Right atrium auricular region (tissue), 2 donors: ENCODE measurements at regions not wholly inside any gene's neighbourhood (a gene's known extent, or its start where the extent isn't known, plus 50 kb on each side); places are given as distances from the start of the nearest gene placed in this dataset.

Source experiments
- DNase-seq: peaks from one replicate; pipeline ENCODE4 v3.0.0-alpha.2; 2019; ENCODE audit warnings: low spot score
- H3K27ac ChIP-seq, 2 donors: fragments of 200-600 bp; sonication (generic); 1 replicate in 1 of 2; 2 replicates in 1 of 2; pipeline ENCODE4 v1.5.1; 2016 to 2019
- H3K27me3 ChIP-seq, 2 donors: fragments of 200-600 bp; sonication (generic); one replicate each; pipeline versions ENCODE4 v1.5.1 to v1.6.0; 2017 to 2019
- H3K36me3 ChIP-seq: fragments of 200-600 bp; sonication (generic); one replicate; pipeline ENCODE4 v1.5.1; 2016
- H3K4me1 ChIP-seq, 2 donors: fragments of 200-600 bp; sonication (generic); one replicate each; pipeline versions ENCODE4 v1.5.1 to v1.6.0; 2017 to 2019
- H3K4me3 ChIP-seq, 2 donors: fragments of 200-600 bp; sonication (generic); 1 replicate in 1 of 2; 2 replicates in 1 of 2; pipeline ENCODE4 v1.5.1; 2017 to 2019; ENCODE audit warnings: mild to moderate bottlenecking in 1 of 2, moderate library complexity in 1 of 2
- H3K9me3 ChIP-seq, 2 donors: fragments of 200-600 bp; sonication (generic); one replicate each; pipeline ENCODE4 v1.5.1; 2019
- CTCF ChIP-seq, 2 donors: fragments of 200-600 bp; sonication (generic); IDR thresholded peaks; one replicate each; pipeline ENCODE4 v1.5.1; 2019; ENCODE audit warnings: antibody characterized with exemption in 2 of 2

- no peaks in the 10 kb centered on the region for H3K9me3 ChIP-seq
- no peak overlapping the region for H3K4me3 ChIP-seq
- no peak for DNase-seq
- no peak overlapping the region for H3K27ac ChIP-seq
- no peaks in the 10 kb centered on the region for H3K27me3 ChIP-seq
- H3K4me1 ChIP-seq, result no peaks in the 10 kb centered on the region
- no peak for TF ChIP-seq CTCF (IDR thresholded peaks at IDR 0.05)
- H3K36me3 ChIP-seq, result no peaks in the 10 kb centered on the region
These were observed 150.1 kb upstream of the SFRP2 start for GRCh38 chr4:153938994-153939393.

- H3K36me3 ChIP-seq, result no peaks in the 10 kb centered on the region
- no peaks in the 10 kb centered on the region for H3K4me1 ChIP-seq
- no peak for TF ChIP-seq CTCF (IDR thresholded peaks at IDR 0.05)
- no peaks in the 10 kb centered on the region for H3K9me3 ChIP-seq
- no peak overlapping the region for H3K4me3 ChIP-seq
- H3K27me3 ChIP-seq, result no peaks in the 10 kb centered on the region
- DNase-seq, result no peak
- no peak overlapping the region for H3K27ac ChIP-seq
These were observed 148.4 kb upstream of the SFRP2 start for GRCh38 chr4:153937289-153937688.

GRCh38 chr4:153936121-153936520 is 147.2 kb upstream of the SFRP2 start:
- Histone ChIP-seq H3K36me3 (no peaks in the 10 kb centered on the region), H3K4me3 (no peak overlapping the region), H3K4me1 (no peaks in the 10 kb centered on the region), H3K9me3 (no peaks in the 10 kb centered on the region), H3K27ac (no peak overlapping the region), H3K27me3 (no peaks in the 10 kb centered on the region)
- no peak for DNase-seq
- no peak for TF ChIP-seq CTCF (IDR thresholded peaks at IDR 0.05)

GRCh38 chr4:153934688-153935017 is 145.8 kb upstream of the SFRP2 start:
- Histone ChIP-seq H3K4me3 (no peak overlapping the region), H3K9me3 (no peaks in the 10 kb centered on the region), H3K27me3 (no peaks in the 10 kb centered on the region), H3K27ac (peak overlapping the region in 1 of 2 donors; percentile 19), H3K4me1 (no peaks in the 10 kb centered on the region), H3K36me3 (no peaks in the 10 kb centered on the region)
- no peak for DNase-seq
- no peak for TF ChIP-seq CTCF (IDR thresholded peaks at IDR 0.05)

GRCh38 chr4:153933915-153934687 is 145.2 kb upstream of the SFRP2 start:
- H3K36me3 ChIP-seq, result no peaks in the 10 kb centered on the region
- no peak overlapping the region for H3K4me3 ChIP-seq
- H3K9me3 ChIP-seq, result no peaks in the 10 kb centered on the region
- TF ChIP-seq CTCF (IDR thresholded peaks at IDR 0.05), result no peak
- no peaks in the 10 kb centered on the region for H3K4me1 ChIP-seq
- no peak for DNase-seq
- H3K27me3 ChIP-seq, result no peaks in the 10 kb centered on the region
- peak overlapping the region in 1 of 2 donors; percentile 19 for H3K27ac ChIP-seq

GRCh38 chr4:153931804-153932203 is 142.9 kb upstream of the SFRP2 start:
- H3K9me3 ChIP-seq, result no peaks in the 10 kb centered on the region
- H3K27ac ChIP-seq, result no peak overlapping the region
- no peaks in the 10 kb centered on the region for H3K36me3 ChIP-seq
- H3K4me3 ChIP-seq, result no peak overlapping the region
- TF ChIP-seq CTCF (IDR thresholded peaks at IDR 0.05), result no peak
- DNase-seq, result no peak
- no peaks in the 10 kb centered on the region for H3K27me3 ChIP-seq
- H3K4me1 ChIP-seq, result no peaks in the 10 kb centered on the region
